GM23338 (cell line): ENCODE measurements at regions not wholly inside any gene's neighbourhood (a gene's known extent, or its start where the extent isn't known, plus 50 kb on each side); places are given as distances from the start of the nearest gene placed in this dataset.

Source experiments
- CREB1 ChIP-seq: fragments of 250-450 bp; sonication (Bioruptor Pico); IDR thresholded peaks from 2 replicates; pipeline ENCODE4 v1.5.0; 2020; ENCODE audit warnings: low read depth, mild to moderate bottlenecking, moderate library complexity
- CTCF ChIP-seq, 2 experiments: fragments of 200-600 bp in 1 of 2; sonication (generic) in 1 of 2; conservative IDR thresholded peaks; 2 replicates each; pipeline versions ENCODE4 v1.5.1 to v1.6.1; 2016 to 2017; ENCODE audit warnings: antibody characterized with exemption in 2 of 2, low read depth in 2 of 2, mild to moderate bottlenecking in 2 of 2, moderate library complexity in 1 of 2
- EZH2phosphoT487 ChIP-seq: fragments of 200-600 bp; sonication (generic); IDR thresholded peaks from one replicate; pipeline ENCODE4 v1.8.1; 2018; ENCODE audit warnings: antibody characterized with exemption; ENCODE audit not compliant: unreplicated experiment
- POLR2AphosphoS5 ChIP-seq: IDR thresholded peaks from 2 replicates; pipeline ENCODE4 v1.6.1; 2016; ENCODE audit warnings: antibody characterized with exemption, low read depth

GRCh38 chr18:4586731-4587130 lies 131.6 kb upstream of the DLGAP1 start:
- TF ChIP-seq CTCF (conservative IDR thresholded peaks at IDR 0.05; ENCODE audit: low read depth in 2 of 2) (no peak), CREB1 (CRISPR knock-in tag) (0 out of 2 replicates have a peak, but pooled peaks have one; percentile 25), POLR2AphosphoS5 (no peak), EZH2phosphoT487 (no peak)
